Pancreas (tissue), 10 donors: ENCODE measurements at regions not wholly inside any gene's neighbourhood (a gene's known extent, or its start where the extent isn't known, plus 50 kb on each side); places are given as distances from the start of the nearest gene placed in this dataset.

Source experiments
- ATAC-seq, 4 donors: fragments of 200-7000 bp; cut with Tn5 transposase; one replicate each; pipeline versions ENCODE4 v1.8.0 to v1.9.1; 2020; ENCODE audit warnings: mild to moderate bottlenecking in 4 of 4, moderate library complexity in 4 of 4
- DNase-seq, 6 donors: peaks; one replicate each; pipeline ENCODE4 v3.0.0-alpha.2; 2020
- FAIRE-seq: peaks from 2 replicates; lab custom pipeline; 2012; peaks lifted over from hg19 to GRCh38; lab: Jason Lieb, UNC
- H3K27ac ChIP-seq, 4 donors: fragments of 200-600 bp; sonication (generic); 1 replicate in 3 of 4; 2 replicates in 1 of 4; pipeline versions ENCODE4 v1.5.0 to v1.8.0; 2020
- H3K27me3 ChIP-seq, 4 donors: fragments of 200-600 bp; one replicate each; pipeline ENCODE4 v1.8.0; 2021
- H3K36me3 ChIP-seq, 3 donors: fragments of 200-600 bp; sonication (generic) in 1 of 3; one replicate each; pipeline versions ENCODE4 v1.5.0 to v1.8.0; 2020 to 2021
- H3K4me1 ChIP-seq, 3 donors: fragments of 200-600 bp; one replicate each; pipeline ENCODE4 v1.8.0; 2021
- H3K4me3 ChIP-seq, 4 donors: fragments of 200-600 bp; sonication (generic) in 2 of 4; one replicate each; pipeline versions ENCODE4 v1.5.0 to v1.8.0; 2020 to 2021
- H3K9me3 ChIP-seq, 4 donors: fragments of 200-600 bp; one replicate each; pipeline ENCODE4 v1.8.0; 2021
- CTCF ChIP-seq, 4 donors: fragments of 200-600 bp; sonication (generic) in 3 of 4; IDR thresholded peaks; one replicate each; pipeline versions ENCODE4 v1.5.0 to v1.8.0; 2021; ENCODE audit warnings: antibody characterized with exemption in 4 of 4
- WGBS, 2 donors: extraction: QIAGEN DNeasy Blood & Tissue Kit; methylation state at CpG; one replicate each; pipeline ENCODE4 v1.1.7; 2013; 5-methylcytosine and 5-hydroxymethylcytosine counted together
- intact Hi-C, 3 donors: fragments of 100-400 bp; cut with DNase I; formaldehyde crosslinking; loops; one replicate each; pipeline versions ENCODE4 v1.11.1 to v1.14.2; 2022
- donor health status: healthy with polysubstance abuse.
- donor health status: DM: no; HTN: no; CAD: no; lungs with moderate emphysema.
- donor health status: DM: no; HTN: no; CAD: no.
- donor health status: control.
- donor health status: control.
- donor health status: Bipolar disorder and iron deficiency.
- donor health status: DM: yes; HTN: yes; CAD: no.
- donor health status: DM: no; HTN: no; CAD: no.
- donor health status: DM: no; HTN: no; CAD: no.
- donor health status: DM: yes; HTN: yes; CAD: no.

- Histone ChIP-seq H3K4me3 (no peak overlapping the region), H3K9me3 (no peaks in the 10 kb centered on the region), H3K36me3 (no peaks in the 10 kb centered on the region), H3K27ac (no peak overlapping the region), H3K27me3 (no peaks in the 10 kb centered on the region), H3K4me1 (peaks cover 0 to 4% (median 0%) of the 10 kb centered on the region in 3 donors)
- no peak for TF ChIP-seq CTCF (IDR thresholded peaks at IDR 0.05)
- intact Hi-C loops, result no loop called here
- no peak for DNase-seq
- 24% methylated on average over 5 of the region's 5 CpGs for whole genome bisulfite sequencing, 2 donors
- FAIRE-seq, result no peak
- ATAC-seq, result peak; percentile 24 to 80 (median 70)
Observed at GRCh38 chr5:103669615-103670014, 107.0 kb upstream of the NUDT12 start.

- 90 to 95% methylated on average over 3 of the region's 3 CpGs for WGBS, 2 donors
- Histone ChIP-seq H3K4me3 (no peak overlapping the region), H3K27me3 (no peaks in the 10 kb centered on the region), H3K27ac (no peak overlapping the region), H3K4me1 (peaks cover 0 to 4% (median 0%) of the 10 kb centered on the region in 3 donors), H3K36me3 (no peaks in the 10 kb centered on the region), H3K9me3 (no peaks in the 10 kb centered on the region)
- FAIRE-seq, result no peak
- no peak for ATAC-seq
- no peak for DNase-seq
- no peak for TF ChIP-seq CTCF (IDR thresholded peaks at IDR 0.05)
- intact Hi-C loops, result no loop called here
Observed at GRCh38 chr5:103668281-103668680, 105.7 kb upstream of the NUDT12 start.

- Histone ChIP-seq H3K9me3 (no peaks in the 10 kb centered on the region), H3K36me3 (no peaks in the 10 kb centered on the region), H3K27ac (no peak overlapping the region), H3K4me3 (no peak overlapping the region), H3K27me3 (no peaks in the 10 kb centered on the region), H3K4me1 (peaks cover 0 to 4% (median 0%) of the 10 kb centered on the region in 3 donors)
- DNase-seq (no peak), ATAC-seq (no peak), FAIRE-seq (no peak)
- 50 to 63% methylated on average over 3 of the region's 3 CpGs for WGBS, 2 donors
- intact Hi-C loops, result no loop called here
- TF ChIP-seq CTCF (IDR thresholded peaks at IDR 0.05), result no peak
Observed at GRCh38 chr5:103667068-103667467, 104.5 kb upstream of the NUDT12 start.

GRCh38 chr5:103657301-103657700 is 94.7 kb upstream of the NUDT12 start:
- FAIRE-seq (no peak), ATAC-seq (no peak), DNase-seq (no peak)
- no peak overlapping the region for H3K4me3 ChIP-seq
- intact Hi-C loops, result no loop called here
- H3K36me3 ChIP-seq, result no peaks in the 10 kb centered on the region
- WGBS, 2 donors, result 79 to 89% methylated on average over 3 of the region's 3 CpGs
- H3K4me1 ChIP-seq, result no peaks in the 10 kb centered on the region
- no peak overlapping the region for H3K27ac ChIP-seq
- no peaks in the 10 kb centered on the region for H3K9me3 ChIP-seq
- H3K27me3 ChIP-seq, result no peaks in the 10 kb centered on the region
- TF ChIP-seq CTCF (IDR thresholded peaks at IDR 0.05), result no peak

GRCh38 chr5:103648086-103648485 is 85.5 kb upstream of the NUDT12 start:
- Histone ChIP-seq H3K27me3 (no peaks in the 10 kb centered on the region), H3K27ac (no peak overlapping the region), H3K9me3 (no peaks in the 10 kb centered on the region), H3K36me3 (no peaks in the 10 kb centered on the region), H3K4me3 (no peak overlapping the region), H3K4me1 (no peaks in the 10 kb centered on the region)
- FAIRE-seq, result no peak
- 80 to 84% methylated on average over 2 of the region's 2 CpGs for WGBS, 2 donors
- DNase-seq, result no peak
- intact Hi-C loops, result no loop called here
- TF ChIP-seq CTCF (IDR thresholded peaks at IDR 0.05), result no peak
- no peak for ATAC-seq
